Loucy (cell line): ENCODE measurements at regions not wholly inside any gene's neighbourhood (a gene's known extent, or its start where the extent isn't known, plus 50 kb on each side); places are given as distances from the start of the nearest gene placed in this dataset.

Experiments used
- H2AFZ ChIP-seq: fragments of 200-600 bp; sonication (generic); 2 replicates; pipeline ENCODE4 v1.6.0; 2016; ENCODE audit warnings: antibody characterized with exemption, mild to moderate bottlenecking, low read length, moderate library complexity
- H3F3A ChIP-seq: fragments of 200-600 bp; 2 replicates; pipeline ENCODE4 v1.6.0; 2016; ENCODE audit warnings: antibody characterized with exemption, low read depth, mild to moderate bottlenecking
- H3K27me3 ChIP-seq: fragments of 200-600 bp; sonication (generic); 2 replicates; pipeline ENCODE4 v1.6.1; 2014; ENCODE audit warnings: low read length, mild to moderate bottlenecking; ENCODE audit not compliant: insufficient read depth, poor library complexity, severe bottlenecking
- H3K36me3 ChIP-seq: fragments of 200-600 bp; sonication (generic); 2 replicates; pipeline ENCODE4 v1.6.1; 2016; ENCODE audit warnings: low read length; ENCODE audit not compliant: insufficient read depth
- H3K4me1 ChIP-seq: fragments of 200-600 bp; sonication (generic); 2 replicates; pipeline ENCODE4 v1.5.1; 2014; ENCODE audit warnings: low read length, mild to moderate bottlenecking; ENCODE audit not compliant: insufficient read depth, poor library complexity, severe bottlenecking
- H3K4me2 ChIP-seq: fragments of 200-600 bp; sonication (generic); 2 replicates; pipeline ENCODE4 v1.6.0; 2014; ENCODE audit warnings: antibody characterized with exemption, low read length, low read depth, mild to moderate bottlenecking; ENCODE audit not compliant: poor library complexity, severe bottlenecking
- H3K4me3 ChIP-seq: fragments of 200-600 bp; sonication (generic); 2 replicates; pipeline ENCODE4 v1.5.1; 2014; ENCODE audit warnings: low read length, mild to moderate bottlenecking, mixed read lengths; ENCODE audit not compliant: poor library complexity, severe bottlenecking
- H3K79me2 ChIP-seq: fragments of 200-600 bp; sonication (generic); 2 replicates; pipeline ENCODE4 v1.6.1; 2014; ENCODE audit warnings: low read length; ENCODE audit not compliant: insufficient read depth
- H3K9ac ChIP-seq: fragments of 200-600 bp; sonication (generic); 2 replicates; pipeline ENCODE4 v1.6.0; 2014; ENCODE audit warnings: mild to moderate bottlenecking, low read depth, low read length, moderate library complexity; ENCODE audit not compliant: poor library complexity, severe bottlenecking
- H3K9me2 ChIP-seq: fragments of 200-600 bp; sonication (generic); replicated peaks from 2 replicates; pipeline ENCODE4 v1.6.1; 2016; ENCODE audit warnings: low read depth, low read length, mixed read lengths
- H3K9me3 ChIP-seq: fragments of 200-600 bp; sonication (generic); 2 replicates; pipeline ENCODE4 v1.6.1; 2014; ENCODE audit warnings: mild to moderate bottlenecking, antibody characterized with exemption, low read length, low read depth; ENCODE audit not compliant: insufficient read depth
- H4K20me1 ChIP-seq: fragments of 200-600 bp; sonication (generic); 2 replicates; pipeline ENCODE4 v1.6.0; 2014; ENCODE audit warnings: antibody characterized with exemption, low read length, mild to moderate bottlenecking; ENCODE audit not compliant: insufficient read depth, poor library complexity, severe bottlenecking
- EZH2phosphoT487 ChIP-seq: fragments of 200-600 bp; IDR thresholded peaks from 2 replicates; pipeline ENCODE4 v1.6.1; 2018; ENCODE audit warnings: antibody characterized with exemption, mild to moderate bottlenecking, moderate library complexity, borderline replicate concordance
- TF ChIP-seq, protein P1 (sequence below): fragments of 200-600 bp; sonication (generic); conservative IDR thresholded peaks from 2 replicates; pipeline ENCODE4 v1.5.1; 2014; ENCODE audit warnings: mild to moderate bottlenecking, antibody characterized with exemption, low read length

DNA sequence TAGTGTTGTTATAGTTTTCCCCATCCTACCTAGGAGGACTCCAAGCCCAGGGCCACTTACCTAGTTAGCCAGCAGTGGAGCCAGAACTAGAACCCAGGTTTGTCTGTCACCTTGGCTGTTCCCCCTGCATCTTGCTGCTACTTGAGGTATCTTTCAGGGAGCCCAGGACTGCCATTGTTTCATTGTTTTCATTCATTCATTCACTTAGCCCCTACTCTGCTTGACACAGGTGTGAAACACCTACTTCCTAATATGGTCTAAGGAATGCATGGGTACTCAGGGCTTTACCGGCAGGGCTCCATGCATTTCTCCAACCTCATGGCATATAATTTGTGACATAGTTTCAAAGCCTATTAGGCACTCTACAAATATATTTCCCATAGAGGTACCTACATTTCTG, 266.6 kb upstream of the TPM1 start:
- Histone ChIP-seq H3K4me3 (no peak overlapping the region), H3K9me2 (no peaks in the 10 kb centered on the region), H3K4me1 (no peaks in the 10 kb centered on the region), H3K9ac (no peak overlapping the region), H4K20me1 (no peaks in the 10 kb centered on the region), H3K36me3 (no peaks in the 10 kb centered on the region), H3K27me3 (no peaks in the 10 kb centered on the region), H3K4me2 (no peak overlapping the region), H3K79me2 (no peaks in the 10 kb centered on the region), H3K9me3 (no peaks in the 10 kb centered on the region), H3F3A (no peaks in the 10 kb centered on the region), H2AFZ (no peak overlapping the region)
- TF ChIP-seq, protein P1, sequence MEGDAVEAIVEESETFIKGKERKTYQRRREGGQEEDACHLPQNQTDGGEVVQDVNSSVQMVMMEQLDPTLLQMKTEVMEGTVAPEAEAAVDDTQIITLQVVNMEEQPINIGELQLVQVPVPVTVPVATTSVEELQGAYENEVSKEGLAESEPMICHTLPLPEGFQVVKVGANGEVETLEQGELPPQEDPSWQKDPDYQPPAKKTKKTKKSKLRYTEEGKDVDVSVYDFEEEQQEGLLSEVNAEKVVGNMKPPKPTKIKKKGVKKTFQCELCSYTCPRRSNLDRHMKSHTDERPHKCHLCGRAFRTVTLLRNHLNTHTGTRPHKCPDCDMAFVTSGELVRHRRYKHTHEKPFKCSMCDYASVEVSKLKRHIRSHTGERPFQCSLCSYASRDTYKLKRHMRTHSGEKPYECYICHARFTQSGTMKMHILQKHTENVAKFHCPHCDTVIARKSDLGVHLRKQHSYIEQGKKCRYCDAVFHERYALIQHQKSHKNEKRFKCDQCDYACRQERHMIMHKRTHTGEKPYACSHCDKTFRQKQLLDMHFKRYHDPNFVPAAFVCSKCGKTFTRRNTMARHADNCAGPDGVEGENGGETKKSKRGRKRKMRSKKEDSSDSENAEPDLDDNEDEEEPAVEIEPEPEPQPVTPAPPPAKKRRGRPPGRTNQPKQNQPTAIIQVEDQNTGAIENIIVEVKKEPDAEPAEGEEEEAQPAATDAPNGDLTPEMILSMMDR: no peak
- no peak for TF ChIP-seq EZH2phosphoT487

DNA sequence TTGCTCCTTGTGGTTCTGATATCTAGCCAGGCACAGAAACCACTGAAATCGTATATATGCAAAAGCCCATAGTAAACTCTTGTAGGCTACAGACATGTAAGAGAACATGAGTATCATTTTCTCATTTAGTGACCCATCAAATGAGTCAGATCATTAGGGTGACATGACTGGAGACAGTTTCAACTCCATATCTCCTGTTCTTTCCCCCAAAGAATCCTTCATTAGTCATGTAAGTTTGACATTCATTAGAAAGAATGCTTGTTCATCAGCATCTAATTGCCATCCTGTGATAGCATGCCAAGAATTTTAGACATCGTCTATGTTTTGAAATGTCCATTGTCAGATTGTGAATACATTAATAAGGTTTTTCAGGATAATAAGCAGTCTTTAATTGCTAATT, 264.9 kb upstream of the TPM1 start:
- TF ChIP-seq, protein P1: no peak
- no peak for TF ChIP-seq EZH2phosphoT487
- Histone ChIP-seq H3K9me3 (no peaks in the 10 kb centered on the region), H3K4me2 (no peak overlapping the region), H4K20me1 (no peaks in the 10 kb centered on the region), H3K9ac (no peak overlapping the region), H3K9me2 (no peaks in the 10 kb centered on the region), H3K4me3 (no peak overlapping the region), H2AFZ (no peak overlapping the region), H3K4me1 (no peaks in the 10 kb centered on the region), H3K36me3 (no peaks in the 10 kb centered on the region), H3F3A (no peaks in the 10 kb centered on the region), H3K79me2 (no peaks in the 10 kb centered on the region), H3K27me3 (no peaks in the 10 kb centered on the region)

DNA sequence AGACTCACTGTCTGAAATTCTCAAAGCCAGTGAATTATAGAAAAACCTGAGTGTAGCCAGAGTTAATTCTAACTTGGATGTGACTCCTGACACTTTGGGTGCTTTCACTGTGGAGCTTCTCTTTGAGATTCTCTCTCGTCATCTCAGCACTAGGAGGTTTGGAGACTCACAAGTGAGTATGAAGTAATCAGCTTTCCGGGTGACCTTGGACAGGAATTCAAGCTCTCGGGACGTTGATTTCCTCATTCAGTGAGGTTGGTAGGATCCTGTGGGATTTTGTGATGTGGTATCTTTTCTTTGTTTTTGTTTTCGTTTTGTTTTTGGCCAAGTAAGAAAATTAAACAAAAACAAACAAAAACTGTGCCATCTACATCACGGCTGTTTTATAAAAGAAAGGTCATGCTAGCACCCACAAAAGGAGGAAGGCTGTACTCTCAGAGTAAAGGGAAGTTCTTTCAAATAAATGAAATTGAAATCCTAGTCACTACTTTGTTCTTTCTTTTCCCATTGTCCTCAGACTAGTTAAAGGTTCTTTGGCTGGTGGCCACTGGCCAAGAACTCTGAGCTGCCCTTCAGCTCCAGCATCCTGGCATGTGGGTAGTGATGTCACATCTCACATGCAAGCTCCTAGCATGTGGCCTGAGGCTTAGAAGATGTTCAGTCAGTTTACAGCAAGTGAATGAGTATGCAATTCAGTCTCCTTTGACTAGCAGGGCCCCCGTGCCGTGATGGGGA, 263.3 kb upstream of the TPM1 start:
- no peaks in the 10 kb centered on the region for H3F3A ChIP-seq
- no peaks in the 10 kb centered on the region for H3K27me3 ChIP-seq
- H3K9ac ChIP-seq: no peak overlapping the region
- no peaks in the 10 kb centered on the region for H3K9me2 ChIP-seq
- H3K4me3 ChIP-seq: no peak overlapping the region
- no peaks in the 10 kb centered on the region for H3K79me2 ChIP-seq
- H3K9me3 ChIP-seq: no peaks in the 10 kb centered on the region
- H3K36me3 ChIP-seq: no peaks in the 10 kb centered on the region
- no peaks in the 10 kb centered on the region for H3K4me1 ChIP-seq
- H3K4me2 ChIP-seq: no peak overlapping the region
- TF ChIP-seq, protein P1: no peak
- TF ChIP-seq EZH2phosphoT487: no peak
- H4K20me1 ChIP-seq: no peaks in the 10 kb centered on the region
- H2AFZ ChIP-seq: no peak overlapping the region
